Uterus (tissue), 3 donors: ENCODE measurements at regions not wholly inside any gene's neighbourhood (a gene's known extent, or its start where the extent isn't known, plus 50 kb on each side); places are given as distances from the start of the nearest gene placed in this dataset.

Experiments
- DNase-seq, 2 donors: peaks; one replicate each; pipeline ENCODE4 v3.0.0-alpha.2; 2019 to 2020
- H3K27ac ChIP-seq, 2 donors: fragments of 200-600 bp; sonication (generic); 1 replicate in 1 of 2; 2 replicates in 1 of 2; pipeline ENCODE4 v1.5.1; 2016 to 2018
- H3K27me3 ChIP-seq, 2 donors: fragments of 200-600 bp; sonication (generic); one replicate each; pipeline ENCODE4 v1.5.1; 2018 to 2019; ENCODE audit warnings: control low read depth in 1 of 2
- H3K36me3 ChIP-seq, 2 donors: fragments of 200-600 bp; sonication (generic); one replicate each; pipeline ENCODE4 v1.5.1; 2019; ENCODE audit warnings: control low read depth in 1 of 2
- H3K4me1 ChIP-seq, 2 donors: fragments of 200-600 bp; sonication (generic); one replicate each; pipeline ENCODE4 v1.5.1; 2018 to 2019; ENCODE audit warnings: control low read depth in 1 of 2
- H3K4me3 ChIP-seq, 2 donors: fragments of 200-600 bp; sonication (generic); 1 replicate in 1 of 2; 2 replicates in 1 of 2; pipeline ENCODE4 v1.5.1; 2018 to 2019; ENCODE audit warnings: mild to moderate bottlenecking in 1 of 2
- H3K9me3 ChIP-seq, 2 donors: fragments of 200-600 bp; sonication (generic); one replicate each; pipeline ENCODE4 v1.5.1; 2019; ENCODE audit warnings: control low read depth in 1 of 2
- POLR2A ChIP-seq, 2 donors: fragments of 450-650 bp; IDR thresholded peaks; one replicate each; pipeline ENCODE4 v1.6.1; 2016; ENCODE audit warnings: antibody characterized with exemption in 2 of 2, mild to moderate bottlenecking in 1 of 2, moderate library complexity in 1 of 2
- intact Hi-C: fragments of 100-400 bp; cut with DNase I; formaldehyde crosslinking; loops from one replicate; pipeline ENCODE4 v1.15.1; 2023; ENCODE audit warnings: low total_unique reads
- TF ChIP-seq, protein P1 (sequence below), 4 experiments: fragments of 200-600 bp in 2 of 4; fragments of 450-650 bp in 2 of 4; sonication (generic) in 2 of 4; IDR thresholded peaks; one replicate each; pipeline ENCODE4 v1.5.1; 2016 to 2019; ENCODE audit warnings: antibody characterized with exemption in 4 of 4, mild to moderate bottlenecking in 2 of 4, moderate library complexity in 1 of 4
- donor health status: DM: yes; HTN: yes; CAD: no.

GRCh38 chr17:13067629-13068303 lies 49.9 kb upstream of the ELAC2 start:
- H3K9me3 ChIP-seq: no peaks in the 10 kb centered on the region
- no peak overlapping the region for H3K4me3 ChIP-seq
- no peak for DNase-seq
- intact Hi-C loops: no loop called here
- H3K4me1 ChIP-seq: no peaks in the 10 kb centered on the region
- TF ChIP-seq, protein P1, sequence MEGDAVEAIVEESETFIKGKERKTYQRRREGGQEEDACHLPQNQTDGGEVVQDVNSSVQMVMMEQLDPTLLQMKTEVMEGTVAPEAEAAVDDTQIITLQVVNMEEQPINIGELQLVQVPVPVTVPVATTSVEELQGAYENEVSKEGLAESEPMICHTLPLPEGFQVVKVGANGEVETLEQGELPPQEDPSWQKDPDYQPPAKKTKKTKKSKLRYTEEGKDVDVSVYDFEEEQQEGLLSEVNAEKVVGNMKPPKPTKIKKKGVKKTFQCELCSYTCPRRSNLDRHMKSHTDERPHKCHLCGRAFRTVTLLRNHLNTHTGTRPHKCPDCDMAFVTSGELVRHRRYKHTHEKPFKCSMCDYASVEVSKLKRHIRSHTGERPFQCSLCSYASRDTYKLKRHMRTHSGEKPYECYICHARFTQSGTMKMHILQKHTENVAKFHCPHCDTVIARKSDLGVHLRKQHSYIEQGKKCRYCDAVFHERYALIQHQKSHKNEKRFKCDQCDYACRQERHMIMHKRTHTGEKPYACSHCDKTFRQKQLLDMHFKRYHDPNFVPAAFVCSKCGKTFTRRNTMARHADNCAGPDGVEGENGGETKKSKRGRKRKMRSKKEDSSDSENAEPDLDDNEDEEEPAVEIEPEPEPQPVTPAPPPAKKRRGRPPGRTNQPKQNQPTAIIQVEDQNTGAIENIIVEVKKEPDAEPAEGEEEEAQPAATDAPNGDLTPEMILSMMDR (IDR thresholded peaks at IDR 0.05): no peak
- TF ChIP-seq POLR2A (IDR thresholded peaks at IDR 0.05): no peak
- no peaks in the 10 kb centered on the region for H3K27me3 ChIP-seq
- H3K36me3 ChIP-seq: no peaks in the 10 kb centered on the region
- H3K27ac ChIP-seq: no peak overlapping the region
